IMR-90 (cell line): ENCODE measurements at regions not wholly inside any gene's neighbourhood (a gene's known extent, or its start where the extent isn't known, plus 50 kb on each side); places are given as distances from the start of the nearest gene placed in this dataset.
"Not testable (repeated sequence)": the region's sequence is repeated elsewhere in the genome, so short reads cannot be mapped to it uniquely, and the experiment has no call there.

Experiments used
- ATAC-seq: fragments of 200-7000 bp; cut with Tn5 transposase; 2 replicates; pipeline ENCODE4 v1.9.1; 2020; ENCODE audit warnings: low read depth, mild to moderate bottlenecking, moderate library complexity
- BruUV-seq: library from RNA; stranded (reverse); fragments of 400-500 nt; replicated peaks from 2 replicates; lab custom pipeline; 2021; lab: Mats Ljungman, UMichigan
- CTCF ChIA-PET: fragments of 300-600 bp; formaldehyde crosslinking; extraction: SDS; loops from one replicate; lab custom pipeline; 2021; ENCODE audit warnings: antibody characterized with exemption; lab: Yijun Ruan, JAX
- POLR2A ChIA-PET: fragments of 300-600 bp; sonication (Branson Sonifier 250); formaldehyde crosslinking; loops from one replicate; lab custom pipeline; 2022; ENCODE audit warnings: antibody characterized with exemption; ENCODE audit not compliant: unreplicated experiment; lab: Charles Lee
- DNase-seq: peaks from one replicate; pipeline ENCODE4 v3.0.0; 2013
- H2AFZ ChIP-seq: replicated peaks from 2 replicates; pipeline ENCODE3; 2013; ENCODE audit warnings: low read length, mild to moderate bottlenecking; ENCODE audit not compliant: poor library complexity
- H2AK5ac ChIP-seq: 2 replicates; pipeline ENCODE4 v1.6.1; 2013; ENCODE audit warnings: low read depth, low read length, inconsistent platforms
- H2AK9ac ChIP-seq: replicated peaks from 2 replicates; pipeline ENCODE3; 2013; ENCODE audit warnings: mild to moderate bottlenecking, low read depth, low read length, moderate library complexity; ENCODE audit not compliant: poor library complexity
- H2BK120ac ChIP-seq: 2 replicates; pipeline ENCODE4 v1.6.1; 2013; ENCODE audit warnings: low read depth, low read length, inconsistent platforms
- H2BK15ac ChIP-seq: 3 replicates; pipeline ENCODE4 v1.6.1; 2013; ENCODE audit warnings: low read depth, low read length, inconsistent platforms
- H2BK20ac ChIP-seq: 2 replicates; pipeline ENCODE4 v1.6.1; 2013; ENCODE audit warnings: low read depth, mild to moderate bottlenecking, inconsistent platforms, low read length, moderate library complexity
- H2BK5ac ChIP-seq: 2 replicates; pipeline ENCODE4 v1.6.1; 2013; ENCODE audit warnings: mild to moderate bottlenecking, low read depth, low read length, inconsistent platforms; ENCODE audit not compliant: poor library complexity, severe bottlenecking
- H3K14ac ChIP-seq: replicated peaks from 2 replicates; pipeline ENCODE4 v1.6.1; 2013; ENCODE audit warnings: low read depth, low read length, inconsistent platforms
- H3K18ac ChIP-seq: 2 replicates; pipeline ENCODE4 v1.6.1; 2013; ENCODE audit warnings: low read depth, low read length, control low read depth
- H3K23ac ChIP-seq: 2 replicates; pipeline ENCODE4 v1.6.1; 2013; ENCODE audit warnings: low read depth, low read length, inconsistent platforms
- H3K27ac ChIP-seq: 2 replicates; pipeline ENCODE4 v1.5.1; 2013; ENCODE audit warnings: mild to moderate bottlenecking, control low read depth, low read length; ENCODE audit not compliant: insufficient read depth
- H3K27me3 ChIP-seq: 2 replicates; pipeline ENCODE4 v1.6.1; 2013; ENCODE audit warnings: low read length; ENCODE audit not compliant: control insufficient read depth, insufficient read depth
- H3K36me3 ChIP-seq: 2 replicates; pipeline ENCODE4 v1.6.1; 2013; ENCODE audit warnings: low read length, mixed read lengths; ENCODE audit not compliant: control insufficient read depth, insufficient read depth
- H3K4ac ChIP-seq: 2 replicates; pipeline ENCODE4 v1.6.1; 2013; ENCODE audit warnings: low read depth, low read length, inconsistent platforms
- H3K4me1 ChIP-seq: 2 replicates; pipeline ENCODE4 v1.6.1; 2013; ENCODE audit warnings: low read length, mixed read lengths; ENCODE audit not compliant: control insufficient read depth, insufficient read depth
- H3K4me2 ChIP-seq: 2 replicates; pipeline ENCODE4 v1.6.1; 2013; ENCODE audit warnings: low read depth, mild to moderate bottlenecking, control low read depth, low read length, moderate library complexity
- H3K4me3 ChIP-seq: 2 replicates; pipeline ENCODE4 v1.5.1; 2013; ENCODE audit warnings: low read depth, mild to moderate bottlenecking, control low read depth, low read length, moderate library complexity; ENCODE audit not compliant: insufficient read depth
- H3K56ac ChIP-seq: 2 replicates; pipeline ENCODE4 v1.6.1; 2013; ENCODE audit warnings: low read length, inconsistent platforms; ENCODE audit not compliant: insufficient read depth; ENCODE audit errors: extremely low read depth
- H3K79me1 ChIP-seq, 2 experiments: 2 replicates each; pipeline ENCODE4 v1.6.1; 2013; ENCODE audit warnings: low read length in 2 of 2, inconsistent platforms in 1 of 2, low read depth in 1 of 2
- H3K9ac ChIP-seq: 2 replicates; pipeline ENCODE4 v1.6.1; 2013; ENCODE audit warnings: low read depth, low read length, control low read depth
- H3K9me1 ChIP-seq: 2 replicates; pipeline ENCODE4 v1.6.1; 2013; ENCODE audit warnings: low read length, inconsistent platforms; ENCODE audit not compliant: insufficient read depth
- H3K9me3 ChIP-seq: 2 replicates; pipeline ENCODE4 v1.6.1; 2013; ENCODE audit warnings: low read length; ENCODE audit not compliant: control insufficient read depth, insufficient read depth
- H4K20me1 ChIP-seq: 2 replicates; pipeline ENCODE4 v1.6.1; 2013; ENCODE audit warnings: low read length, inconsistent platforms; ENCODE audit not compliant: insufficient read depth
- H4K5ac ChIP-seq: 2 replicates; pipeline ENCODE4 v1.6.1; 2013; ENCODE audit warnings: mild to moderate bottlenecking, low read depth, low read length, control low read depth
- H4K8ac ChIP-seq, 2 experiments: 2 replicates each; pipeline ENCODE4 v1.6.1; 2013; ENCODE audit warnings: low read depth in 2 of 2, low read length in 2 of 2, control low read depth in 1 of 2, inconsistent platforms in 1 of 2
- H4K91ac ChIP-seq: 2 replicates; pipeline ENCODE4 v1.6.1; 2013; ENCODE audit warnings: low read depth, low read length, inconsistent platforms; ENCODE audit not compliant: insufficient read depth
- WGBS, 2 experiments: methylation state at CpG; one replicate each; pipeline versions ENCODE4 v1.1.5 to v1.1.7; 2013; ENCODE audit warnings: missing lambda C conversion rate in 2 of 2; ENCODE audit not compliant: insufficient read length in 1 of 2; ENCODE audit errors: extremely low coverage in 2 of 2; 5-methylcytosine and 5-hydroxymethylcytosine counted together
- dilution Hi-C: fragments of 300-500 bp; cut with HindIII; formaldehyde crosslinking; loops from one replicate; pipeline ENCODE4 v1.14.3; 2018; ENCODE audit warnings: low sequenced_read_pairs; ENCODE audit not compliant: unreplicated experiment
- in situ Hi-C: fragments of 300-500 bp; cut with MboI; formaldehyde crosslinking; loops from 3 replicates; pipeline ENCODE4 v1.14.3; 2019; ENCODE audit warnings: low sequenced_read_pairs, inconsistent platforms, mixed read lengths
- intact Hi-C: fragments of 100-400 bp; cut with micrococcal nuclease; formaldehyde crosslinking; loops from 2 replicates; pipeline ENCODE4 v1.10.0; 2022

DNA sequence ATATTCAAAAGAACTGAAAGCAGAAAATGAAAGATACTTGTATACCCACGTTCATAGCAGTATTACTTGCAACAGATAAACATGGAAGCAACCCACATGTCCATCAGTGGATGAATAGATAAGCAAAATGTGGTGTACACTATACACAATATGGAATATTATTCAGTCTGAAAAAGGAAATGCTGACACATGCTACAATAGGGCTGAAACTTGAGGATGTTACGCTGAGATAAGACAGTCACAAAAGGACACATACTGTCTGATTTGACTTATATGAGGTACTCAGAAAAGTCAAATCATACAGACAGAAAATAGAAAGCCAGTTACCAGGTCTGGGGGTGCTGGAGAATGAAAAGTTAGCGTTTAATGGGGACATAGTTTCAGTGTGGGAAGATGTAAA, 76.5 kb upstream of the FBXO28 start:
- H3K9me3 ChIP-seq, H2BK15ac ChIP-seq, H3K14ac ChIP-seq, H3K18ac ChIP-seq, H3K9me1 ChIP-seq, H3K4me2 ChIP-seq, CTCF ChIA-PET, H4K8ac ChIP-seq, H2AK9ac ChIP-seq, H2AFZ ChIP-seq, H3K4ac ChIP-seq, H4K20me1 ChIP-seq, POLR2A ChIA-PET, H2BK5ac ChIP-seq, H3K56ac ChIP-seq, H2AK5ac ChIP-seq, H2BK120ac ChIP-seq, H4K5ac ChIP-seq, ATAC-seq, H3K9ac ChIP-seq, H3K4me3 ChIP-seq, H3K27ac ChIP-seq, H3K4me1 ChIP-seq, H3K23ac ChIP-seq, H4K91ac ChIP-seq, H3K27me3 ChIP-seq, DNase-seq, in situ Hi-C loops, dilution Hi-C loops, BruUV-seq, H2BK20ac ChIP-seq, H3K79me1 ChIP-seq, intact Hi-C loops, H3K36me3 ChIP-seq: not testable (repeated sequence)
- no CpG with 5 or more reads among the region's 3 CpGs for WGBS, 2 experiments

DNA sequence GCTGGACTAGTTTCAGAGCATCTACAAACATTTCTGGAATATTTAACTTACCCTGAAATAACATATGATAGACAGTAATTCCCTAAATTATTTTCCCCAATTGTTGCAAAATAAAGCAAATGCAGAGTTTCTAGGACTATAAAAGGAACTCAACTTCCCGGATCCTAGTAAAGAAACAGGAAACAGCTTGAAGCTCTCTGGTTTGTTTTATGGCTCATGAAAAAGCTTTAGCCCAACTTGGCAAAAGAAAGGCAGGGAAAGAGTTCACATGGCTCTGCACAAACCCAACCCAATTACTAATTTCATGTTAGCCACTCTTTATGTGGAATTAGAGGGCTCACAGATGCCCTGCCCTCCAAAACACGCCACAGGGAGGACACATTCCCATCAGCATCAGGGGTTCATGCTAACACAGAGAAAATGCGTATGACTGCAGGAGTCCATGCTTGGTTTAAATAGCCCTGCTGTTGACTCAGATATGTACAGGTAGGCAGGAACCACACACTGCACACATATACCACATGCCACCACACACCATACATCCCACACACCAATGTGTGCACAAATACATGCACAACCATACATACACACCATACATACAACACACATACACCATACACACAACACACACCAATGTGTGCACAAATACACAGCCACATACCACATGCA, 81.2 kb upstream of the FBXO28 start:
- dilution Hi-C loops, POLR2A ChIA-PET: not testable (repeated sequence)

More for the DNA sequence above, 81.2 kb upstream of the FBXO28 start:
- H3K9me1 ChIP-seq, H3K27ac ChIP-seq, H4K20me1 ChIP-seq, H2BK15ac ChIP-seq, H2BK120ac ChIP-seq, H3K4me2 ChIP-seq, H3K27me3 ChIP-seq, H3K56ac ChIP-seq, H2BK5ac ChIP-seq, H3K9ac ChIP-seq, in situ Hi-C loops, H3K79me1 ChIP-seq, DNase-seq, H3K18ac ChIP-seq, BruUV-seq, H3K36me3 ChIP-seq, H2AFZ ChIP-seq, H3K4me3 ChIP-seq, H4K8ac ChIP-seq, H2AK9ac ChIP-seq, intact Hi-C loops, H2AK5ac ChIP-seq, H3K23ac ChIP-seq, H4K91ac ChIP-seq, H3K14ac ChIP-seq, ATAC-seq, H2BK20ac ChIP-seq, H3K4me1 ChIP-seq, H3K4ac ChIP-seq, H4K5ac ChIP-seq, H3K9me3 ChIP-seq, CTCF ChIA-PET: not testable (repeated sequence)
- no CpG with 5 or more reads among the region's 3 CpGs for WGBS, 2 experiments
